GM10847 (cell line): ENCODE measurements at regions not wholly inside any gene's neighbourhood (a gene's known extent, or its start where the extent isn't known, plus 50 kb on each side); places are given as distances from the start of the nearest gene placed in this dataset.

Source experiments
- POLR2A ChIP-seq: IDR thresholded peaks from 2 replicates; pipeline ENCODE4 v1.6.1; 2011; ENCODE audit not compliant: insufficient read length; ENCODE audit errors: extremely low read depth

GRCh38 chr3:194996746-194997145, 274.2 kb downstream of the XXYLT1 start:
- TF ChIP-seq POLR2A = no peak

- TF ChIP-seq POLR2A = no peak
Measured at GRCh38 chr3:194998417-194998816, 272.5 kb downstream of the XXYLT1 start.

GRCh38 chr3:194998948-194999347, 272.0 kb downstream of the XXYLT1 start:
- no peak for TF ChIP-seq POLR2A

- TF ChIP-seq POLR2A = no peak
Measured at GRCh38 chr3:194999491-194999890, 271.5 kb downstream of the XXYLT1 start.

GRCh38 chr3:195001261-195001660, 269.7 kb downstream of the XXYLT1 start:
- TF ChIP-seq POLR2A = no peak

- TF ChIP-seq POLR2A = no peak
Measured at GRCh38 chr3:195001961-195002861, 268.7 kb downstream of the XXYLT1 start.

GRCh38 chr3:195003006-195003892, 267.7 kb downstream of the XXYLT1 start:
- no peak for TF ChIP-seq POLR2A

GRCh38 chr3:195003893-195004289, 267.1 kb downstream of the XXYLT1 start:
- TF ChIP-seq POLR2A = no peak

- no peak for TF ChIP-seq POLR2A
Measured at GRCh38 chr3:195004512-195005250, 266.3 kb downstream of the XXYLT1 start.

GRCh38 chr3:195005251-195005620, 265.7 kb downstream of the XXYLT1 start:
- TF ChIP-seq POLR2A = no peak

- TF ChIP-seq POLR2A = no peak
Measured at GRCh38 chr3:195005759-195006510, 265.0 kb downstream of the XXYLT1 start.

- no peak for TF ChIP-seq POLR2A
Measured at GRCh38 chr3:195007151-195007550, 263.8 kb downstream of the XXYLT1 start.

GRCh38 chr3:195007766-195008165, 263.2 kb downstream of the XXYLT1 start:
- no peak for TF ChIP-seq POLR2A

- TF ChIP-seq POLR2A = no peak
Measured at GRCh38 chr3:195008816-195009215, 262.1 kb downstream of the XXYLT1 start.

- TF ChIP-seq POLR2A = no peak
Measured at GRCh38 chr3:195009616-195010015, 261.3 kb downstream of the XXYLT1 start.
